GM20431 (cell line): ENCODE measurements at regions not wholly inside any gene's neighbourhood (a gene's known extent, or its start where the extent isn't known, plus 50 kb on each side); places are given as distances from the start of the nearest gene placed in this dataset.

Source experiments
- in situ Hi-C: fragments of 300-500 bp; cut with MseI, MboI; formaldehyde crosslinking; loops from one replicate; pipeline ENCODE4 v1.15.0; 2020; ENCODE audit warnings: low sequenced_read_pairs; ENCODE audit not compliant: unreplicated experiment

DNA sequence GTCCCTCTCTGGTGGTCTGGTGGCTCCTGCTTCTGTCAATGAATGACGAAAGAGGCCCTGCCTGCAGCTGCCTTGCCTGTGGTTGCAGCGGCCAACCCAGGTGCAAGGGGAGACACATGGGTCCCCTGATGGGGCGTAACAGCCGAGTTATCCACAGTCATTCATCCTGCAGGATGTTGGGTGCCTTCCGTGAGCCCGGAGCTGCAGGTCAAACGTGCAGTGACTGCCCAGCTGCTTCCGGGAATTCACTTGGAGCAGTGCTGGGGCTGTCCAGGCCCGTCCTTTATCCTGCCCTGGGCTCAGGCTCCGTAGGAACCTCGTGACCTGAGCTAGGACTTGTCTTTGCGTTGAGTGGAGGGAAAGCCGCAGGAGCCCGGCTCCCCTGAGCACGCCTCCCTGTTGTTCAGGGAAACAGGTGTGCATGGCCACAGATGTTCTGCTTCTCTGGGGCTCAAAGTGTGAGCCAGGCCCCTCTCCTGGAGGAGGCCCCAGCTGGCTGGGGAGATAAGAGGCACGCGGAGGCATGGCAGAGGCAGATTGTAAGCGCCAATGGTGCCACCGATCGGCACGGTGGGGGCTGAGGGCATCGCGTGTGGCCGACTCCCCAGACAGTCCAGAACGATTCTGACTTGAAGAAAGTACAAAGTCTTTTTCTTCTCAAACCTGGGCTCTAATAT, 635.4 kb downstream of the BRD1 start:
- in situ Hi-C loops: no loop called here

DNA sequence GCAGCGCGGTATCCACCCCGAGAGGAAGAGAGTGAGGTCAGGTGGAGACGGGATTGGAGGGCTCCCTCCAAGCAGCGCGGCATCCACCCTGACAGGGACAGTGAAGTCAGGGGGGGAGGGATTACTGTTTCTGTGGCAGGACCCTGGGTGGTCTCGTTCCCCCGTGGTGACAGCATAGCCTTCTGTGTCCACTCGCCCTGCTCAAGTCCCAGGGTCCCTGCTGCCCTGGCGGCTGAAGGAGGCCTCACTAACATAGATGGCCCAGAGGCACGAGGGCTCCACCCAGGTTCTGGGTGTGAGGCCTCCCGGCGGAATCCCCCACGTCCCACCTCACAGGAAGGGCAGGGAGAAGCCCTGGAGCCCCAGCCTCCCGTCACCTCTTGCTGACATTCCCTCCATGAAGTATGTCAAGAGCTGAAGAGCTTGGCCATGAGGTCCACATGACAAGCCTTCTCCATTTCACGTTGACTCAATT, 636.1 kb downstream of the BRD1 start:
- in situ Hi-C loops: no loop called here

DNA sequence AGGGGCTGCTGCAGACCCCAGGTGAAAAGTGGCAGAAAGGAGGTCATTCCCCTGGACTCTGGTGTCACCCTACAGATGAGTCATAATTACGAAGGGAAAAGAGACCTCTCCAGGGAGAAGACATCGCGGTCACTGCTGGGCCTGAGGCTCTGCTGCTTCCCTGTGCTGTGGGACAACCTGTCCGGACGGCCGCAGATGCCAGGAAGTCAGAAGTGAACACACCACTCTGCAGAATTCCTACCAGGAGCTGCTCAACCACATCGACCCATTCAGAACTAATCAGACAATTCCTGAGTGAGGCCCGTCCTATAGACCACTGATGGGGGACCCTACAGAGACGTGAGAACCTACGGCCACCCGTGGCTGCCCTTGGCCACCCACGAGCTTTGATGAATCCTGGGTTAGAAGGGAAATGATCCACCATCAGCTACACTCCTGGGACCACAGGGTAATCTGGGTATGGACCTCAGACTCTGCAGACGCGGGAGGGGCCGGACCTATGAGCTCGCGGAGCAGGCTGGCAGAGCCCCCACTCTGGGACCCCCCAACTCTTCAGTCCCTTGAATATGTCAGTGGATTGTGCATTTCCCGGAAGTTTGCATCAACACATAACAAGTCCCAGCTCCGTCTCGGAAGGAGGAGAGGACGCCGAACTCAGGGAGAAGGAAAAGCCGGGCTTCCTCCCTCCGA, 636.7 kb downstream of the BRD1 start:
- in situ Hi-C loops: no loop called here

DNA sequence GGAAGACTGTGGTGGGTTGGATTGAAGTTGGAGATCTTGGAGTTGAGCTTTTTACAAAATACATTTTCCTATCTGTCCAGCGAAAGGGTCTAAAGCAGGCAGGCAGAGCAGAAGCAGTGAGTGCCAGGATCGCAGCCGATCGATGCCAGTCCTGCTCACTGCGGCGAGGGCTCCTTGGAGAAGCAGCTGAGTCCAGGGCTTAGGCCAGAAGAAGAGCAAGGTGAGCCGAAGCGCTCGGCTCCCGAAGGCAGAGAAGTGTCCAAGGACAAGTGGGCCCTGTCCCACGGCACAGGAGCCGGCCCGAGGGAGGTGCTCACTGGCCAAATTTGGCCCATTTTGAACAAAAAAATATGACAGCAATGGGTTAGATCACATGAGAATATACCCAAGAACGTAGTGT, 637.8 kb downstream of the BRD1 start:
- in situ Hi-C loops: no loop called here

DNA sequence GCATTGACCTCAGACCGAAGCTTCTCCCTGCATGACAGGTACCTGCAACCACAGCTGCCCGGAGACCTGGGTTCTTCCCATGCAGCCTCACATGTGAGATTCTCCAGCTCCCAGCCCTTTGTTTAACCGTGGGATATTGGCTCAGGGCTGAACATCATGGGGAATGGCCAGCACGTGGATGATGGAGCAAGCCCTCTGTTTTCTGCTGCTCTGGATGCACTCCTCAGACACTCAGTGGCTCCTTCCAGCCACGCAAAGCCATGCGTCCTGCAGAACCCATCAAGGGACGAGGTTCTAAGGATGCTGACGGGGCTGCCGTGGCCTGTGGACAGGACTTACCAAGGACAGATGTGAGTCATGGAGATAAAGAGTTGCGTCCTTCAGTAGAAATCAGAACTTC, 639.1 kb downstream of the BRD1 start:
- in situ Hi-C loops: no loop called here

DNA sequence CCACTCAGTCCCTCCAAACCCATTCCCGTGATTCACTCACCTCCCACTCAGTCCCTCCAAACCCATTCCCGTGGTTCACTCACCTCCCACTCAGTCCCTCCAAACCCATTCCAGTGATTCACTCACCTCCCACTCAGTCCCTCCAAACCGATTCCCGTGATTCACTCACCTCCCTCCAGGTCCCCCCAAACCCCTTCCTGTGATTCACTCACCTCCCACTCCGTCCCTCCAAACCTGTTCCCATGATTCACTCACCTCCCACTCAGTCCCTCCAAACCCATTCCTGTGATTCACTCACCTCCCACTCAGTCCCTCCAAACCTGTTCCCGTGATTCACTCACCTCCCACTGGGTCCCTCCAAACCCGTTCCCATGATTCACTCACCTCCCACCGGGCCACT, 639.6 kb downstream of the BRD1 start:
- in situ Hi-C loops: no loop called here

DNA sequence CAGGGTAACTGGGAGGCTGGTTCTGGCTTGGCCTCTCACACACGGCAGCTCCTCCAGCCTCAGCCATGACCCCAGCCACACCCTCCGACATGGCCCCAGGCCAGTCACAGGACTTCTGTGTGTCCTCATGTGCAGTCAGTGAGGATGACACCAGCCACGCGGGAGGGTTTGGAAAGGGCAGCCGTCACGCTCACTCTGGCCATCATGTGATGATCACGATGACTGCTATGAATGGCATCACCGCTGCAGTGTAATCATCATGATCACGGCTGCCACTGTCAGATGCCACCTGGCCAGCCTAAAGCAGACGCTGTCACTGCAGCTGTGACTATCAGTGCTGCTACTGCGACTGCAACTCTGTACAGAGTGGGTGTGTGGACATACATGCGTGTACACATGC, 640.9 kb downstream of the BRD1 start:
- in situ Hi-C loops: no loop called here

DNA sequence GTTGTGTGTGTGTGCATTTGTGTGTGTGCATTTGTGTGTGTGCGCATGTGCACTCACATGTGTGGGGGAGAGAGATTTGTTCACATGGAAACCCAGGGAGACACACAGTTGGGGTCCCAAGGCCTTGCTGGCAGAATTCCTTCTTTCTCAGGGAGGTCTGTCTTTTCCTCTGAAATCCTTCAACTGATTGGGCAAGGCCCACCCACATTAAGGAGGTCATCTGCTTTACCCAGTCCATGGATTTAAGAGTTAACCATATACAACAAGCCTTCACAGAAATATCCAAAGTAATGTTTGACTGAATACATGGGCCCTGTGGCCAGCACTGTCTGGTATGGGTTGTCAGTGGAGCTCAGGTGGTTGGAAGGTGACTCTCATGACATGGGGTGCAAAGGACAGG, 641.4 kb downstream of the BRD1 start:
- in situ Hi-C loops: no loop called here

DNA sequence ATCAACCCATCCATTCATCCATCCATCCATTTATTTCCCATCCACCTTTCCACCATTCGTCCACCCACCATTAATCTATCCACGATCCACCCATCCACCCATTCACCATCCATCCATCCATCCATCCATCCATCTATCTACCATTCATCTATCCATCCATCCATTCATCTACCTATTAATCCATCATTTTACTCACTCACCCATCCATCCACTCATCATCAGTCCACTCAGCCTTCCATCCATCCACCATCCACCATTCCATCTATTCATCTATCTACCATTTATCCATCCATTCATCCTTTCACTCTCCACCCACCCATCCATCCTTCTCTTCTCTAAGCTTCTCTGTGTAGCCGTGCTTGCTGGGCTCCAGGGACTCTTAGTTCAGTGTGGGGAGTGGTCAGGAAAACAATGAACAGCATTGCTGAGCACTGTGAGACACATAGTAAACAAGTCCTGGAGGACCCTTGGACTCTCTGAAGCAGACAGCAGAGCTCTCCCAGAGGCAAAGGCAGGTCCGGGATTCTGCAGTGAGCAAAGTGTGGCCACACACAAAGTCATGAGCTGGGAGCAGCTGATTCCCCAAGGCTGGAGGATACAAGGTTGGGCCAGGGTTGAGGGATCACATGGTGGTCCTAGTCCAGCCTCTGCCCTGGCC, 642.2 kb downstream of the BRD1 start:
- in situ Hi-C loops: no loop called here

DNA sequence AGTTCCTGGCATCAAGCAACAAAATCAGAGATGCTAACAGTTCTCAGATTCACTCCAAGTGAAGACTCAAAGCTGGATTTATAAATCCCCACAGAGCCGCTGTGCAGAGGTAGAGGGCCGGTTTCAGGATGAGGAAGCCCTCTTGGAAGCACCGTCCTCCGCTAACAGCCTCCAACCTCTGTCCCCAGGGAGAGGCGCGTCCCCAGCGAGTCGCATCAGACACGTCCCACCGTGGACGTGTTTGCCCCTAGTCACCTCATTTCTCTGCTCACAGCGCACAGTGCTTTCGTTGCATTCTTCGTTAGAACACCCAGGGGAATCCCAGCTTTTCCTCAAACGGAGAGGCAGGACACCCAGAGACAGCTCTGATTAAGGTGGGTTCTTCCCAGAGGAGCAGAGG, 642.9 kb downstream of the BRD1 start:
- in situ Hi-C loops: no loop called here

DNA sequence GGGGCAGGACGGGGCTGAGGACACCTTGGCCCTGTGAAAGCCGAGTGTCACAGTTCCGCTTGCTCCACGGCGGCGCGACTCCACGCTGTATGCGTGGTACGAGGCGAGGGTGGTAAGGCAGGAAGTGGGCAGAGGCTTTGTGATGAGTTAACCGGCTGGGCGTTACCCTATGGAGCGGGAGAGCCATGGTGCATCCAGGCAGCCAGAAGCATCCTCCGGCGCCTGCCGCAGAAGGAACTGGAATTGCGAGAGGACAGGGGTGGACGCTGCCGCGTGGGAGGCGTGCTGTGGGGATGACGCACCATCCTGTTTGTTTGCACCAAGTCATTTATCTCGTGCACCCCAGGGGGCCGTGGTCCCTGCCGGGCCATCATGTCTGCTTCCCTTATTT, 643.9 kb downstream of the BRD1 start:
- in situ Hi-C loops: no loop called here

DNA sequence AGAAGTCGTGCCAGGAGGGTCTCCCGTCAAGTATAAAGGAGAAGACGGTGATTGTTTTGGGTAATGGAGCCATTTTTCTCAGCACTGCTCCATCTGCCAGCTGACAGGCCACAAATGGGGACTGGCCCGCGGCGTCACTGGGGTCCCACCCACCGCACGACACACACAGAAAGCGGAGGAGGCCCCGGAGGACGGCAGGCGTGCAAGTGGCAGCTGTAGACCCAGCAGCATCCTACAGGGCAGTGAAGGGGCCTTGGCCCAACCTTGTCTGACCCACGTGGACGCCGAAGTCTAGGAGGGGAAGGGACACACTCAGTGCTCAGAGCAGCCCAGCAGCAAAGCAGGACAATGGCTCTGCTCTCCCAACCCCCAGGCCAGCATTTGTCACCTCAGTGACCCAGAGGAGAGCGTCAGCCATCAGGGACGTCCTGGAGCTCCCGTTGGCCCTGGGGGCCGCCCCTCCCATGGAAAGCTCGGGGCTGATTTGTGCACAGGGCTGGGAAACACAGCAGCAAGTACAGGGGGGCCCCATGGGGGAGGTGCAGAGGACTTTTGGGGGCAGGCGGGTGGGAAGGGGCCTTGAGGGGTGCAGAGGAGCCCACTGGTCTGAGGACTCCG, 644.4 kb downstream of the BRD1 start:
- in situ Hi-C loops: no loop called here

DNA sequence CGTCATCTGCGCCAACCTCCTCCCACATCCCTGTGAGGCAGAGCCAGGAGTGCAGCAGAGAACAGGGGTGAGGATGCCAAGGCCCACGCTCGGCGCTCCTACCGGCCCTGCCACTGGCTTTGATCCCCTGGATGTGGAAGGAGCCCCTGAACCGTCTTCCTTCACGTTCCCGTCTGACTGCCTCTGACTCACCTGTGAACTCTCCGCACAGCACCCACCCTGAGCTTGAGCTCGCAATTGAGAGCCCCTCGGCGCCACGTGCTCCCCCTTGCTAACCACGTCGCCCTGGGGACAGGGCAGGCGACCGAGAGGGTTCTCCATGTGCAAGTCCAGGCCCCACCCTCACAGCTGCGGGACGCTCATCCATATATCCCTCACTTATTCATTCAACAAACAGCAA, 645.3 kb downstream of the BRD1 start:
- in situ Hi-C loops: no loop called here

DNA sequence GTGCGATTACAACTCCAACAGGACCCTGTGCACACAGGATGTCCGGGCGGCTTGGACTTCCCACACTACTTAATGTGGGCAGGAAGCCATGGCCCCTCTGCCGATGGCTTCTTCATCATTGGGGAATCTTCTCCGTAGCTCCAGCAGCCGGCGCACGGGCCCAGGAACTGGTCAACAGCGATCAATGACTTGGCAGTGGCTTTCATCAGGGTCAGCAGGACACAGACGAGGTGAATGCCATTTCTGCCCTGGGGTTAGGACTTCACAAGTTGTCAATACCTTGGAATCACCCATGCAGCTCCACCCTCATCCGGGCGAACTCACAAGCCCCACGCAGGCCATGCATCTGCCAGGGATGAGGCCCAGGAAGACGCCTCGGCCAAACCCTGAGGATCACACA, 645.7 kb downstream of the BRD1 start:
- in situ Hi-C loops: no loop called here

DNA sequence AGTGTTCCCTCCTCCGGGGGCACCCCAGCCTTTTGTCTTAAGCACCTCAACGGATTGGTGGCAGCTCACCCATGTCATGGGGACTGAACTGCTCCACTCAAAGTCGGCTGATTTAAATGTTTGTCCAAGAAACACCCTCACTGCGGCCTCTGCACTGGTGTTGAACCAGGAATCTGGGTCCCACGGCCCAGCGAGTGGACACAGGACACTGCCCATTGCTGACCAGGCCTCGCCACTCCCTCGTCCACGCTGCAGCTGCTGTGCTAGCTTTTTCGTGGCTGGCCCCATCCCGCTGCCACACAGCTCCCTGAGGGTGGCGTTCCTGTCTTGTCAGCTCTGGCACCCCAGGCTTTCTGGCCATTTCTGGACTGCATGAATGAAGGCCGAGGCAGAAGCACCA, 646.2 kb downstream of the BRD1 start:
- in situ Hi-C loops: no loop called here

DNA sequence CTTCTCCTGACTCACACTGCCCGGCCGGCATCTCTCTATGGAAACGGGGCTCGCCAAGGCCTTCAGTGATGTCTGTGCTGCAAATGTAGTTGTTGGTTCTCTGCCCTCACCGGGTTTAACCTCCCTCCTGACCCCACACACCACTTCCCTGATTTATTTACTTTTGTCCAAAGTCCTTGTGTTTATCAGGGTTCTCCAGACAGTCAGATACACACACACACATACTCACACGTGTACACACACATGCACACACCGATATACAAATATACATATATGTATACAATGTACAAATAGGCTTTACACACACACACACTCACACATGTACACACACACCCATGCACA, 647.0 kb downstream of the BRD1 start:
- in situ Hi-C loops: no loop called here

DNA sequence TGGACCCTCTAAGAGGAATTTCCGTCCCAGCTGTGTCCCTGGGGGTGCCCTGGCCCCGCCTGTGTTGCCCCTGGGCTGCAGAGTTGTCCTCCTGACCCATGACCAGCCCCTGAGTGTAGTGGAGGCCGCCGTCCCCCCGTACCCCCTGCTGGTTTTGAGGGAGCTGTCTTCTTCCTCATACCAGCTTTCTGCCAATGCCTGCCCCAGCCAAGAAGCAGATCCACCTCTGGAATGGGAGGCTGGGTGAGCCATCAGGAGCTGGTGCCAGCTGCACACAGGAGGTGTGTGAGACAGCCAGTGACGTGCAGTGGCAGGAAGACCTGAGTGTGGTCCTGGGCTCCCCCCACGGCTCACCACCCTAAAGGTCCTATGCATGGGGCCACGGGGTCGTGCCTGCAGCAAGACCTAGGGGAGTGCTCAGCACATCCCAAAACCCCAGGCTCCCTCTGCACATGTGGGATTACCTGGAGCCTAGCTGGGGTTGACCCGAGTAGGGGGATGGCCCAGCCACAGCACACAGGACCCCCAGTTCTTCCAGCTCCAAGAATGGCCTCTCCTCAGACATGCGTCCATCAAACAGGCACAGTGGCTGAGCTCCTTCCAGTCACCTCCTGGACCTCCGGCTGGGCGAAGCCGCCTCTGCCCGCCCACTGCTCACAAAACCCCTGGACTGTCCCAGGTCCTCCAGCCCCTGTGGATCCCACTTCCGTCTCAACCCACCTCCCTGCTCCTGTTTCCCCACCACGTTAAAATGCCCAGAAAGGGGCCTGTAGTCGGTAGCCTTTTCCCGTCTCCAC, 647.6 kb downstream of the BRD1 start:
- in situ Hi-C loops: no loop called here

DNA sequence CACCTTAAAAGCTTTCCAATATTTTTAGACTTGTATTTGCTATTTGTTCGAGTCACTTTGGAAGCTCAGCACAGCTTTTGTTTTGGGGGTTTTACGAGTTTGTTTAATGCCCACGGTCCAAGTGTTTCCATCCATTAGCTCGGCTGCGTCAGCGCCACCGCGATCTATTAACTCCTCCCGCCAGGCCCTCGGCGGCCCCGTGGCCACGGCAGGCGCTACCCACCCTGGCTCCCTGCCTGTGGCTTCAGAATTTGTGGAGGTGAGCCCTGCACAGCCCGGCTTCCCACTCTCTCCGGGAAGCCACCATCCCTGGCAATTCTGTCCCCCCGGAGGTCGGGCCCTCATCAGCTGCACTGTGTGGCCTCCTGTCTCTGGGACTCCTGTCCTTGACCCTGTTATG, 648.5 kb downstream of the BRD1 start:
- in situ Hi-C loops: no loop called here

DNA sequence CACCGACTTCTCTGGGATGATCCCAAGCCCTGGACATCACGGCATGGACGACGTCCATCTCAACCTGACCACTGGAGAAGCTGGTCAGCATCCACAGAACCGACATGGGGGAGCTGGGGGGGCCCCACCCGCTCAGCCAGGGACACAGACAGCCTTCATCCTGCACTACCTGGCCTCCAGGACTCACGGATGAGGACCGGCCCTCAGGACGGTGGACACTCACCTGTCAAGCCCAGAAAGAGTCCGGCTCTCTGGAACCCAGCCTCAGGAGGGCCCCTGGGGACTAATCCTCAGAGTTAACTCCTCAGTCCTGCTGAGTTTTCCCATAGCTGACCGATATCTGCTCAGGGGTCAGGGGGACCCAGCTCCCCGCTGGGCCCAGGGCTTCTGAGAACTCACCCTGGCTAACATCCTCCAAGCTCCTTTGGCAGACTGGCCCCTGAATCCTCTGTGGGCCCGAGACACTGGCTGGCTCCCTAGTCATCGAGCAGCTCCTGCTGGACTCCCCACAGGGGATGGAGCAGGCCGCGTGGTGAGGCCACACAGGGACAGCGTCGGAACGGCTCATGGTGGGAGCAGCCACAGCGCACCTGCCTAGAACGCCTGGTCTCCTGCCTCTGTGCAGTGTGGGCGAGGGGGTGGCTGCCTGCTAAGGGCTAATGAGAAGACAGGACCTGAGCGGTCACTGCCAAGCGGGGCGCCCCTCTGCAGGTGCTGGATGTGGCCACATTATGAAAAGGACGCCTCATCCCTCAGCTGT, 649.2 kb downstream of the BRD1 start:
- in situ Hi-C loops: no loop called here

DNA sequence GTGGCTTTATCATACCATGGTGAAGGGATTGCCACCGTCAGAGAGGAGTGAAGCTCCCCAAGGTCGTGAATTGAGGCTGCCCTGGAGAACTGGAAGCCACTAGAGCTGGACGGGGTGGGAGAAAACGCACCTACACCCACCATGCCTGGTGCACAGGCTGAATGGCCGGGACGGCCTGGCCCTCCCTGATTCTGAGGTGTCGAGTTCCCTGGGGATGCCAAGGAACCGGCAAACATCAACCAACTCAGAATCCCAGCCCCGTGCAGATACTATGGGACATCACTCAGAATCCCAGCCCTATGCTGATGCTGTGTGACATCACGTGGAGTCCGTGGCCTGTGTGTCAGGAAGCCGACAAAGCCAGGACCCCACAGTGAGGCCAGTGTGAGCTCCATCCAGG, 650.0 kb downstream of the BRD1 start:
- in situ Hi-C loops: no loop called here
